ENCODE measurements at regions not wholly inside any gene's neighbourhood (a gene's known extent, or its start where the extent isn't known, plus 50 kb on each side); places are given as distances from the start of the nearest gene placed in this dataset.

GRCh38 chr4:59650861-59651260 lies 1549.3 kb upstream of the ADGRL3 start:
- TF ChIP-seq GATA3 (IDR thresholded peaks at IDR 0.05; ENCODE audit: low read depth, low read length) (no peak), GATA2 (IDR thresholded peaks at IDR 0.05; ENCODE audit: low read depth, low read length) (no peak)
